Adrenal gland (tissue), 9 donors: ENCODE measurements at regions not wholly inside any gene's neighbourhood (a gene's known extent, or its start where the extent isn't known, plus 50 kb on each side); places are given as distances from the start of the nearest gene placed in this dataset.

Experiments
- DNase-seq, 7 donors: peaks; one replicate each; pipeline ENCODE4 v3.0.0-alpha.2; 2019 to 2020
- H3K27ac ChIP-seq, 5 donors: fragments of 200-600 bp; sonication (generic) in 4 of 5; 1 replicate in 3 of 5; 2 replicates in 2 of 5; pipeline versions ENCODE4 v1.5.1 to v1.8.0; 2016 to 2020; ENCODE audit warnings: mild to moderate bottlenecking in 1 of 5
- H3K27me3 ChIP-seq: fragments of 200-600 bp; 2 replicates; pipeline ENCODE4 v1.8.0; 2021
- H3K36me3 ChIP-seq, 2 donors: fragments of 200-600 bp; replicated peaks in 1 of 2; 1 replicate in 1 of 2; 2 replicates in 1 of 2; pipeline versions ENCODE4 v1.5.1 to v1.8.0; 2018 to 2022
- H3K4me1 ChIP-seq, 2 donors: fragments of 200-600 bp; replicated peaks in 1 of 2; 1 replicate in 1 of 2; 2 replicates in 1 of 2; pipeline versions ENCODE4 v1.5.1 to v1.8.0; 2018 to 2021
- H3K4me3 ChIP-seq, 4 donors: fragments of 200-600 bp; sonication (generic) in 3 of 4; one replicate each; pipeline ENCODE4 v1.5.1; 2016 to 2018
- H3K9me3 ChIP-seq, 3 donors: fragments of 200-600 bp; sonication (generic) in 1 of 3; replicated peaks in 1 of 3; 1 replicate in 2 of 3; 2 replicates in 1 of 3; pipeline versions ENCODE4 v1.5.1 to v1.8.0; 2016 to 2021
- POLR2A ChIP-seq, 2 donors: fragments of 450-650 bp; IDR thresholded peaks; one replicate each; pipeline ENCODE4 v1.6.1; 2017; ENCODE audit warnings: antibody characterized with exemption in 2 of 2, mild to moderate bottlenecking in 2 of 2, moderate library complexity in 1 of 2
- WGBS, 4 donors: extraction: QIAGEN DNeasy Blood & Tissue Kit in 2 of 4; methylation state at CpG; one replicate each; pipeline versions ENCODE4 v1.1.5 to v1.1.7; 2013 to 2017; 5-methylcytosine and 5-hydroxymethylcytosine counted together
- intact Hi-C, 2 donors: fragments of 100-400 bp; cut with DNase I; formaldehyde crosslinking; loops; one replicate each; pipeline versions ENCODE4 v1.14.1 to v1.15.0; 2022 to 2023
- TF ChIP-seq, protein P1 (sequence below), 6 experiments: fragments of 450-650 bp in 4 of 6; fragments of 200-600 bp in 2 of 6; sonication (generic) in 1 of 6; IDR thresholded peaks; 1 replicate in 5 of 6; 2 replicates in 1 of 6; pipeline versions ENCODE4 v1.5.1 to v1.8.0; 2016 to 2021; ENCODE audit warnings: antibody characterized with exemption in 6 of 6, mild to moderate bottlenecking in 2 of 6, moderate library complexity in 1 of 6
- donor health status: healthy with polysubstance abuse.
- donor health status: Bipolar disorder and iron deficiency.
- donor health status: DM: yes; HTN: yes; CAD: no.
- donor health status: DM: no; HTN: no; CAD: no.
- donor health status: DM: no; HTN: no; CAD: no.

DNA sequence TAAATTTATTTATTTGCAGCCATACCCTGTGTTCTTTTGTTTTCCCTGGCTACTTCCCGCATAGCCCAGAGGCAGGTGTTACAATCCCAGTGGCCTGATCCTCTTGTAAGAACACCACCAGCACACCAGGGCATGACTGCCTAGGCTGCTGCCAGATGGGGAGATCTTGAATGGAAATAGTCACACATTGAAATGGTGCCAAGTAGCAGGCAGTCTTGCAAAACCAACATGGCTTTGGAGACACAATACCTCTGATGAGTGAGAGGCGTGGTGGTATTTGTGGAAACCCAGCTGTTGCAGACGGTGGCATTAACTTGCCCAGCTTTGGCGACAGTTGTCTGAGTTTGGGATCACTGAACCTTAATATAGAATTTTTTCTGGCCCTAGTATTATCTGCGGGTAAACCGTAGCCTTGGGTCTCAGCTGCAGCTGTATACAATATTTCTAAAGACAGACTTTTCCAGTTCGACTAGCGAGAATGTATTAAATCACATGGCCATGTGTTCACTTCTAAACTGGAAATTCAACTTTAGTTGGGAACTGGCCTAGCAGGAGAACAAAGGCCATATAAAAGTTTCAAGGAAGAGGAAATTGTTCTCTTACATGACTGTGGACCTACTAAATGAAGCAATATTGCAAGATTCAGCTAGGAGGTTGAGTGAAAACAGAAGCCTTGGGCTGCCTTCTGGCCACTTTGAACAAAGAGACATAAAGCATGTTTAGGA is 277.0 kb downstream of the SMARCA2 start:
- Histone ChIP-seq H3K27me3 (no peaks in the 10 kb centered on the region), H3K4me3 (no peak overlapping the region), H3K4me1 (no peaks in the 10 kb centered on the region), H3K36me3 (no peaks in the 10 kb centered on the region), H3K27ac (no peak overlapping the region), H3K9me3 (no peaks in the 10 kb centered on the region)
- TF ChIP-seq POLR2A (IDR thresholded peaks at IDR 0.05), result no peak
- TF ChIP-seq, protein P1, sequence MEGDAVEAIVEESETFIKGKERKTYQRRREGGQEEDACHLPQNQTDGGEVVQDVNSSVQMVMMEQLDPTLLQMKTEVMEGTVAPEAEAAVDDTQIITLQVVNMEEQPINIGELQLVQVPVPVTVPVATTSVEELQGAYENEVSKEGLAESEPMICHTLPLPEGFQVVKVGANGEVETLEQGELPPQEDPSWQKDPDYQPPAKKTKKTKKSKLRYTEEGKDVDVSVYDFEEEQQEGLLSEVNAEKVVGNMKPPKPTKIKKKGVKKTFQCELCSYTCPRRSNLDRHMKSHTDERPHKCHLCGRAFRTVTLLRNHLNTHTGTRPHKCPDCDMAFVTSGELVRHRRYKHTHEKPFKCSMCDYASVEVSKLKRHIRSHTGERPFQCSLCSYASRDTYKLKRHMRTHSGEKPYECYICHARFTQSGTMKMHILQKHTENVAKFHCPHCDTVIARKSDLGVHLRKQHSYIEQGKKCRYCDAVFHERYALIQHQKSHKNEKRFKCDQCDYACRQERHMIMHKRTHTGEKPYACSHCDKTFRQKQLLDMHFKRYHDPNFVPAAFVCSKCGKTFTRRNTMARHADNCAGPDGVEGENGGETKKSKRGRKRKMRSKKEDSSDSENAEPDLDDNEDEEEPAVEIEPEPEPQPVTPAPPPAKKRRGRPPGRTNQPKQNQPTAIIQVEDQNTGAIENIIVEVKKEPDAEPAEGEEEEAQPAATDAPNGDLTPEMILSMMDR (IDR thresholded peaks at IDR 0.05), result no peak
- intact Hi-C loops, result no loop called here
- WGBS, 4 donors, result 92 to 95% (median 93%) methylated on average over 8 of the region's 8 CpGs
- peak in 5 of 7 donors; percentile 24 to 47 (median 36) for DNase-seq

DNA sequence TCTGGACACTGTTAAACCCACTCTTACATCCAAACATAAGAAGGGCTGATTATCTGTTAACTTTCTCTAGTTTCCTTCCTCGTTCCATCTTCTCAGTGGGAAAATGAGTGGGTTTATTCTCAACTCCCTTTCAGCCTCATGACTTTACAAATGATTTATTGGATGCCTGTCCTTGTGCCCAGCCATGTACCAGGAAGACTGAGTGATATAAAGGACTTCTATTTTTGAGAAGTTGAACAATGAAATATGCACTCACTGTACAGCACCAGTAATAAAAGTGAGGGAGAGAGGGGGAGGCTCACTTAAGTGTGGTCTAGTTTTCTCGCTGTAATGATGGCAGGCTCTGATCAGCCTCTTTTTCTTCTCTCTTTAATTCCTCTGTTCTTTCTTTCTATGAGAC is 277.6 kb downstream of the SMARCA2 start:
- WGBS, 4 donors, result 62 to 81% (median 63%) methylated on average over 2 of the region's 2 CpGs
- no peak overlapping the region for H3K4me3 ChIP-seq
- H3K9me3 ChIP-seq, result no peaks in the 10 kb centered on the region
- intact Hi-C loops, result no loop called here
- TF ChIP-seq POLR2A (IDR thresholded peaks at IDR 0.05), result no peak
- TF ChIP-seq, protein P1 (IDR thresholded peaks at IDR 0.05), result no peak
- DNase-seq, result no peak
- no peaks in the 10 kb centered on the region for H3K4me1 ChIP-seq
- no peaks in the 10 kb centered on the region for H3K27me3 ChIP-seq
- H3K36me3 ChIP-seq, result no peaks in the 10 kb centered on the region
- no peak overlapping the region for H3K27ac ChIP-seq

DNA sequence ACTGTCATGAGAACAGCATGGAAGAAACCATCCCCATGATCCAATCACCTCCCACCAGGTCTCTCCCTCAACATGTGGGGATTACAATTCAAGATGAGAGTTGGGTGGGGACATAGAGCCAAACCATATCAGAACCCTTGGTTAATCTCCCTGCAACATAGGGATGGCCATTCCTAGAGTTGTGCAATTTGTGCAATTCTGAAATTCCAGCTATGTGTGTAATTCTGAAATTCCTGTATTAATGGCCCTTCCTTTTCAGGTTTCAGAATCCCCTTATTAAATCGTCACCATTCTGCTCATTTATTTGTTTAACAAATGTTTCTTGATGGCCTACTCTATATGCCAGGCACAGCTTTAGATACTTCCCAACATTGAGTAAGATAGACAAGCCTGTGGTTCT is 282.6 kb downstream of the SMARCA2 start:
- Histone ChIP-seq H3K27me3 (no peaks in the 10 kb centered on the region), H3K4me1 (no peaks in the 10 kb centered on the region), H3K36me3 (no peaks in the 10 kb centered on the region), H3K9me3 (no peaks in the 10 kb centered on the region), H3K4me3 (no peak overlapping the region), H3K27ac (no peak overlapping the region)
- TF ChIP-seq, protein P1 (IDR thresholded peaks at IDR 0.05), result no peak
- TF ChIP-seq POLR2A (IDR thresholded peaks at IDR 0.05), result no peak
- 89 to 96% (median 94%) methylated on average over 1 of the region's 1 CpG for WGBS, 4 donors
- DNase-seq, result no peak
- intact Hi-C loops, result no loop called here

DNA sequence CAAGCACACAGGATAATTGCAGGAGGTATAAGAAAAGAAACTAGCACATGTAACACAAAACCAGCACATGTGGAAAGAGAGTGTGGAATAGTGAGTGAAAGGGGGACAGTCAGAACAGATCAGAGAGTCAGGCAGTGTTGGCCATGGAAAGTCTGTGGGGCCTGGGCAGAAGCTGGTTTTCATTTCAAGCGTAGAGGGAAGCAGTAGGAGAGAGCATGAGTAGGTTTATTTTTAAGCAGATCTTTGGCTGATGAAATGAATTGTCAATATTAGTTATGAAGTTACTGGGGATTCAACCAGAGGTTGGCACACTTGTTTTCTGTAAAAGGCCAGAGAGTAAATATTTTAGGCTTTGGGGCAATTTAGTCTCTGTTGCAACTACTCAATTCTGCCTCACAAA is 283.1 kb downstream of the SMARCA2 start:
- Histone ChIP-seq H3K9me3 (no peaks in the 10 kb centered on the region), H3K27me3 (no peaks in the 10 kb centered on the region), H3K27ac (no peak overlapping the region), H3K4me1 (no peaks in the 10 kb centered on the region), H3K36me3 (no peaks in the 10 kb centered on the region), H3K4me3 (no peak overlapping the region)
- WGBS, 4 donors, result 39 to 100% (median 71%) methylated on average over 1 of the region's 1 CpG
- intact Hi-C loops, result no loop called here
- no peak for DNase-seq
- no peak for TF ChIP-seq POLR2A (IDR thresholded peaks at IDR 0.05)
- TF ChIP-seq, protein P1 (IDR thresholded peaks at IDR 0.05), result no peak
